Central memory CD8-positive, alpha-beta T cell (primary cell): ENCODE measurements at regions not wholly inside any gene's neighbourhood (a gene's known extent, or its start where the extent isn't known, plus 50 kb on each side); places are given as distances from the start of the nearest gene placed in this dataset.
"Not testable (repeated sequence)": the region's sequence is repeated elsewhere in the genome, so short reads cannot be mapped to it uniquely, and the experiment has no call there.

Source experiments
- ATAC-seq: fragments of 150-1000 bp; cut with Tn5 transposase; replicated peaks from 2 replicates; pipeline ENCODE4 v1.10.0; 2022; ENCODE audit warnings: mild to moderate bottlenecking, moderate FRiP score, moderate number of reproducible peaks; ENCODE audit not compliant: poor library complexity, severe bottlenecking; ENCODE audit errors: extremely low read depth
- DNase-seq, 2 donors: peaks; one replicate each; pipeline ENCODE4 v3.0.0; 2021; ENCODE audit warnings: low spot score in 2 of 2
- H3K27ac Mint-ChIP-seq: one replicate; pipeline ENCODE4 v1.8.0; 2022; ENCODE audit warnings: low read depth, mild to moderate bottlenecking, moderate library complexity, mixed read lengths
- H3K27me3 Mint-ChIP-seq: one replicate; pipeline ENCODE4 v1.8.0; 2022; ENCODE audit warnings: mixed read lengths
- H3K36me3 Mint-ChIP-seq: one replicate; pipeline ENCODE4 v1.8.0; 2022; ENCODE audit warnings: mild to moderate bottlenecking, moderate library complexity, mixed read lengths; ENCODE audit not compliant: insufficient read depth
- H3K4me1 Mint-ChIP-seq: one replicate; pipeline ENCODE4 v1.8.0; 2022; ENCODE audit warnings: mixed read lengths
- H3K4me3 Mint-ChIP-seq: one replicate; pipeline ENCODE4 v1.8.0; 2022; ENCODE audit warnings: mild to moderate bottlenecking, moderate library complexity, mixed read lengths
- H3K9me3 Mint-ChIP-seq: one replicate; pipeline ENCODE4 v1.8.0; 2022; ENCODE audit warnings: mixed read lengths

GRCh38 chr4:150001815-150002214 lies 76.4 kb upstream of the DCLK2 start:
- DNase-seq (no peak), ATAC-seq (no peak)
- Mint-ChIP-seq H3K36me3 (no peaks in the 10 kb centered on the region), H3K27me3 (peaks cover 27% of the 10 kb centered on the region), H3K4me1 (no peaks in the 10 kb centered on the region), H3K4me3 (no peak overlapping the region), H3K27ac (no peak overlapping the region), H3K9me3 (no peaks in the 10 kb centered on the region)

- H3K4me1 Mint-ChIP-seq: no peaks in the 10 kb centered on the region
- H3K4me3 Mint-ChIP-seq: no peak overlapping the region
- no peak overlapping the region for H3K27ac Mint-ChIP-seq
- H3K36me3 Mint-ChIP-seq: no peaks in the 10 kb centered on the region
- DNase-seq (no peak), ATAC-seq (no peak)
- peaks cover 27% of the 10 kb centered on the region for H3K27me3 Mint-ChIP-seq
- H3K9me3 Mint-ChIP-seq: no peaks in the 10 kb centered on the region
These were observed 75.7 kb upstream of the DCLK2 start for GRCh38 chr4:150002561-150002960.

GRCh38 chr4:150004481-150004880 lies 73.8 kb upstream of the DCLK2 start:
- no peaks in the 10 kb centered on the region for H3K9me3 Mint-ChIP-seq
- ATAC-seq: no peak
- H3K4me3 Mint-ChIP-seq: no peak overlapping the region
- H3K36me3 Mint-ChIP-seq: no peaks in the 10 kb centered on the region
- DNase-seq: no peak
- no peak overlapping the region for H3K27ac Mint-ChIP-seq
- H3K27me3 Mint-ChIP-seq: peaks cover 27% of the 10 kb centered on the region
- H3K4me1 Mint-ChIP-seq: no peaks in the 10 kb centered on the region

- ATAC-seq (no peak), DNase-seq (no peak)
- no peak overlapping the region for H3K27ac Mint-ChIP-seq
- H3K27me3 Mint-ChIP-seq: peaks cover 19% of the 10 kb centered on the region
- no peaks in the 10 kb centered on the region for H3K4me1 Mint-ChIP-seq
- H3K36me3 Mint-ChIP-seq: no peaks in the 10 kb centered on the region
- no peaks in the 10 kb centered on the region for H3K9me3 Mint-ChIP-seq
- no peak overlapping the region for H3K4me3 Mint-ChIP-seq
These were observed 72.7 kb upstream of the DCLK2 start for GRCh38 chr4:150005537-150005936.

- Mint-ChIP-seq H3K36me3 (no peaks in the 10 kb centered on the region), H3K4me1 (no peaks in the 10 kb centered on the region), H3K4me3 (no peak overlapping the region), H3K27ac (no peak overlapping the region), H3K9me3 (no peaks in the 10 kb centered on the region), H3K27me3 (peaks cover 13% of the 10 kb centered on the region)
- no peak for ATAC-seq
- DNase-seq: no peak
These were observed 72.0 kb upstream of the DCLK2 start for GRCh38 chr4:150006197-150006596.

GRCh38 chr4:150007512-150007911 lies 70.7 kb upstream of the DCLK2 start:
- H3K27me3 Mint-ChIP-seq: peaks cover 10% of the 10 kb centered on the region

GRCh38 chr4:150008546-150008945 lies 69.7 kb upstream of the DCLK2 start:
- DNase-seq (no peak), ATAC-seq (no peak)
- Mint-ChIP-seq H3K27ac (no peak overlapping the region), H3K27me3 (peaks cover 10% of the 10 kb centered on the region), H3K9me3 (no peaks in the 10 kb centered on the region), H3K36me3 (no peaks in the 10 kb centered on the region), H3K4me3 (no peak overlapping the region), H3K4me1 (no peaks in the 10 kb centered on the region)

More at GRCh38 chr4:150007512-150007911, 70.7 kb upstream of the DCLK2 start:
- H3K27ac Mint-ChIP-seq: no peak overlapping the region
- no peaks in the 10 kb centered on the region for H3K36me3 Mint-ChIP-seq
- no peaks in the 10 kb centered on the region for H3K4me1 Mint-ChIP-seq
- no peak for DNase-seq
- no peak overlapping the region for H3K4me3 Mint-ChIP-seq
- no peak for ATAC-seq
- H3K9me3 Mint-ChIP-seq: no peaks in the 10 kb centered on the region

GRCh38 chr4:150009533-150009932 lies 68.7 kb upstream of the DCLK2 start:
- Mint-ChIP-seq H3K4me1 (no peaks in the 10 kb centered on the region), H3K27ac (no peak overlapping the region), H3K4me3 (no peak overlapping the region), H3K36me3 (no peaks in the 10 kb centered on the region), H3K9me3 (no peaks in the 10 kb centered on the region), H3K27me3 (peaks cover 13% of the 10 kb centered on the region)
- ATAC-seq (no peak), DNase-seq (no peak)

- Mint-ChIP-seq H3K36me3 (no peaks in the 10 kb centered on the region), H3K27me3 (peaks cover 19% of the 10 kb centered on the region), H3K4me3 (no peak overlapping the region), H3K27ac (no peak overlapping the region), H3K4me1 (no peaks in the 10 kb centered on the region), H3K9me3 (no peaks in the 10 kb centered on the region)
- DNase-seq (no peak), ATAC-seq (no peak)
These were observed 67.6 kb upstream of the DCLK2 start for GRCh38 chr4:150010525-150011126.

GRCh38 chr4:150012851-150013360 lies 65.3 kb upstream of the DCLK2 start:
- H3K4me1 Mint-ChIP-seq: no peaks in the 10 kb centered on the region
- DNase-seq (no peak), ATAC-seq (no peak)
- peaks cover 33% of the 10 kb centered on the region for H3K27me3 Mint-ChIP-seq
- H3K36me3 Mint-ChIP-seq: no peaks in the 10 kb centered on the region
- H3K4me3 Mint-ChIP-seq: no peak overlapping the region
- H3K9me3 Mint-ChIP-seq: peaks cover 5% of the 10 kb centered on the region
- H3K27ac Mint-ChIP-seq: no peak overlapping the region

- H3K4me3 Mint-ChIP-seq, H3K36me3 Mint-ChIP-seq, H3K27ac Mint-ChIP-seq, H3K9me3 Mint-ChIP-seq, ATAC-seq, H3K4me1 Mint-ChIP-seq, DNase-seq: not testable (repeated sequence)
- H3K27me3 Mint-ChIP-seq: peaks cover 45% of the 10 kb centered on the region
These were observed 62.3 kb upstream of the DCLK2 start for GRCh38 chr4:150015910-150016309.

- not testable (repeated sequence) for H3K4me3 Mint-ChIP-seq, H3K27ac Mint-ChIP-seq, DNase-seq, H3K36me3 Mint-ChIP-seq, ATAC-seq, H3K4me1 Mint-ChIP-seq, H3K9me3 Mint-ChIP-seq
- H3K27me3 Mint-ChIP-seq: peaks cover 45% of the 10 kb centered on the region
These were observed 61.6 kb upstream of the DCLK2 start for GRCh38 chr4:150016621-150017020.

GRCh38 chr4:150018257-150018656 lies 60.0 kb upstream of the DCLK2 start:
- Mint-ChIP-seq H3K27me3 (peaks cover 61% of the 10 kb centered on the region), H3K27ac (no peak overlapping the region)
- no peak for ATAC-seq

More at GRCh38 chr4:150018257-150018656, 60.0 kb upstream of the DCLK2 start:
- peaks cover 5% of the 10 kb centered on the region for H3K9me3 Mint-ChIP-seq
- no peaks in the 10 kb centered on the region for H3K4me1 Mint-ChIP-seq
- no peak overlapping the region for H3K4me3 Mint-ChIP-seq
- no peak for DNase-seq
- H3K36me3 Mint-ChIP-seq: no peaks in the 10 kb centered on the region
